H1 (cell line): ENCODE measurements at regions not wholly inside any gene's neighbourhood (a gene's known extent, or its start where the extent isn't known, plus 50 kb on each side); places are given as distances from the start of the nearest gene placed in this dataset.

Experiments
- CTCF ChIA-PET: fragments of 300-600 bp; sonication (Branson Sonifier 250); formaldehyde crosslinking; loops from one replicate; lab custom pipeline; 2021; ENCODE audit not compliant: partially characterized antibody; lab: Charles Lee
- POLR2A ChIA-PET: fragments of 300-600 bp; sonication (Branson Sonifier 250); formaldehyde crosslinking; loops from one replicate; lab custom pipeline; 2021; ENCODE audit warnings: inconsistent platforms; ENCODE audit not compliant: partially characterized antibody; lab: Charles Lee
- DNase-seq, 2 experiments: peaks; one replicate each; pipeline versions ENCODE4 v3.0.0 to v3.0.0-alpha.2; 2010 to 2022; ENCODE audit warnings: low spot score in 2 of 2, low read depth in 1 of 2, mixed read lengths in 1 of 2
- FAIRE-seq: peaks from 2 replicates; lab custom pipeline; 2011; peaks lifted over from hg19 to GRCh38; lab: Jason Lieb, UNC
- H2AFZ ChIP-seq: 2 replicates; pipeline ENCODE4 v1.8.1; 2012; ENCODE audit warnings: low read length, inconsistent platforms
- H2AK5ac ChIP-seq: 2 replicates; pipeline ENCODE4 v1.6.1; 2013; ENCODE audit warnings: low read depth, low read length
- H2BK120ac ChIP-seq: replicated peaks from 2 replicates; pipeline ENCODE3; 2013; ENCODE audit warnings: low read depth, low read length, inconsistent platforms
- H2BK12ac ChIP-seq: 2 replicates; pipeline ENCODE4 v1.6.1; 2013; ENCODE audit warnings: low read depth, low read length
- H2BK15ac ChIP-seq: 2 replicates; pipeline ENCODE4 v1.6.1; 2013; ENCODE audit warnings: low read length
- H2BK20ac ChIP-seq: 2 replicates; pipeline ENCODE4 v1.6.1; 2013; ENCODE audit warnings: low read length
- H2BK5ac ChIP-seq: 2 replicates; pipeline ENCODE4 v1.6.1; 2013; ENCODE audit warnings: low read depth, low read length
- H3K14ac ChIP-seq: 2 replicates; pipeline ENCODE4 v1.6.1; 2013; ENCODE audit warnings: inconsistent platforms; ENCODE audit not compliant: insufficient read length
- H3K18ac ChIP-seq: 2 replicates; pipeline ENCODE4 v1.6.1; 2013; ENCODE audit warnings: low read length; ENCODE audit errors: extremely low read depth
- H3K23ac ChIP-seq: 2 replicates; pipeline ENCODE4 v1.6.1; 2013; ENCODE audit warnings: inconsistent platforms; ENCODE audit not compliant: insufficient read length
- H3K23me2 ChIP-seq: 2 replicates; pipeline ENCODE4 v1.6.1; 2013; ENCODE audit warnings: low read depth, low read length
- H3K27ac ChIP-seq: 2 replicates; pipeline ENCODE4 v1.6.1; 2011; ENCODE audit warnings: low read depth, low read length, inconsistent platforms
- H3K27me3 ChIP-seq, 4 experiments: replicated peaks in 1 of 4; 1 replicate in 1 of 4; 2 replicates in 3 of 4; pipeline versions ENCODE4 v1.6.1 to v1.8.1; 2011 to 2013; ENCODE audit warnings: low read length in 3 of 4, mild to moderate bottlenecking in 3 of 4, inconsistent platforms in 2 of 4, mixed read lengths in 2 of 4, moderate library complexity in 1 of 4; ENCODE audit not compliant: control insufficient read depth in 3 of 4, insufficient read depth in 3 of 4; ENCODE audit errors: extremely low read depth in 1 of 4
- H3K36me3 ChIP-seq, 4 experiments: 2 replicates each; pipeline versions ENCODE4 v1.6.1 to v1.8.1; 2011 to 2013; ENCODE audit warnings: mild to moderate bottlenecking in 4 of 4, low read length in 3 of 4, moderate library complexity in 2 of 4, control low read depth in 1 of 4, inconsistent platforms in 1 of 4; ENCODE audit not compliant: insufficient read depth in 4 of 4, control insufficient read depth in 2 of 4
- H3K4ac ChIP-seq: replicated peaks from 2 replicates; pipeline ENCODE3; 2013; ENCODE audit warnings: low read length, low read depth, mixed read lengths, inconsistent platforms; ENCODE audit not compliant: insufficient read length
- H3K4me1 ChIP-seq, 4 experiments: replicated peaks in 1 of 4; 1 replicate in 1 of 4; 2 replicates in 3 of 4; pipeline versions ENCODE4 v1.6.1 to v1.8.1; 2011 to 2013; ENCODE audit warnings: low read length in 3 of 4, inconsistent platforms in 2 of 4, mixed read lengths in 1 of 4; ENCODE audit not compliant: insufficient read depth in 4 of 4, control insufficient read depth in 3 of 4
- H3K4me2 ChIP-seq, 2 experiments: 2 replicates each; pipeline versions ENCODE4 v1.6.1 to v1.8.1; 2011 to 2013; ENCODE audit warnings: low read depth in 2 of 2, low read length in 2 of 2, control low read depth in 1 of 2, inconsistent platforms in 1 of 2, mild to moderate bottlenecking in 1 of 2; ENCODE audit not compliant: insufficient read depth in 1 of 2
- H3K4me3 ChIP-seq, 4 experiments: fragments of 200-600, 300-600 bp in 1 of 4; sonication (generic), shearing (Covaris generic), sonication (Bioruptor Twin) in 1 of 4; 2 replicates each; pipeline versions ENCODE4 v1.5.1 to v1.8.1; 2011 to 2016; ENCODE audit warnings: low read length in 4 of 4, low read depth in 3 of 4, control low read depth in 2 of 4, inconsistent platforms in 2 of 4, mild to moderate bottlenecking in 2 of 4, mixed read lengths in 1 of 4, moderate library complexity in 1 of 4; ENCODE audit not compliant: insufficient read depth in 2 of 4; ENCODE audit errors: extremely low read depth in 1 of 4
- H3K56ac ChIP-seq: replicated peaks from 2 replicates; pipeline ENCODE3; 2013; ENCODE audit warnings: low read depth, mild to moderate bottlenecking, mixed read lengths, low read length, inconsistent platforms; ENCODE audit not compliant: insufficient read length
- H3K79me1 ChIP-seq: 2 replicates; pipeline ENCODE4 v1.6.1; 2013; ENCODE audit warnings: low read depth, low read length, control low read depth
- H3K79me2 ChIP-seq, 2 experiments: 2 replicates each; pipeline versions ENCODE4 v1.6.1 to v1.8.1; 2012 to 2013; ENCODE audit warnings: low read length in 2 of 2, mild to moderate bottlenecking in 2 of 2, inconsistent platforms in 1 of 2; ENCODE audit not compliant: insufficient read depth in 2 of 2, control insufficient read depth in 1 of 2
- H3K9ac ChIP-seq, 4 experiments: replicated peaks in 1 of 4; 1 replicate in 1 of 4; 2 replicates in 3 of 4; pipeline versions ENCODE4 v1.6.1 to v1.8.1; 2011 to 2013; ENCODE audit warnings: low read depth in 3 of 4, low read length in 3 of 4, control low read depth in 2 of 4, mild to moderate bottlenecking in 2 of 4, moderate library complexity in 2 of 4, inconsistent platforms in 1 of 4; ENCODE audit errors: extremely low read depth in 1 of 4
- H3K9me3 ChIP-seq, 2 experiments: 2 replicates each; pipeline versions ENCODE4 v1.6.1 to v1.8.1; 2012 to 2013; ENCODE audit warnings: mild to moderate bottlenecking in 2 of 2, moderate library complexity in 2 of 2, control low read depth in 1 of 2, inconsistent platforms in 1 of 2, low read depth in 1 of 2, low read length in 1 of 2, mixed read lengths in 1 of 2; ENCODE audit not compliant: insufficient read depth in 2 of 2
- H4K20me1 ChIP-seq, 2 experiments: replicated peaks in 1 of 2; 2 replicates each; pipeline versions ENCODE3 to v1.8.1; 2011 to 2013; ENCODE audit warnings: inconsistent platforms in 2 of 2, low read length in 2 of 2, mild to moderate bottlenecking in 1 of 2; ENCODE audit not compliant: insufficient read depth in 2 of 2, control insufficient read depth in 1 of 2
- H4K5ac ChIP-seq: 2 replicates; pipeline ENCODE4 v1.6.1; 2013; ENCODE audit warnings: low read length, low read depth, mixed read lengths, inconsistent platforms; ENCODE audit not compliant: insufficient read length
- H4K8ac ChIP-seq: 2 replicates; pipeline ENCODE4 v1.8.0; 2013; ENCODE audit warnings: mild to moderate bottlenecking, moderate library complexity, low read length, inconsistent platforms; ENCODE audit not compliant: insufficient read depth; ENCODE audit errors: extremely low read depth
- H4K91ac ChIP-seq: replicated peaks from 2 replicates; pipeline ENCODE3; 2013; ENCODE audit warnings: low read length, mixed read lengths, inconsistent platforms; ENCODE audit not compliant: insufficient read length
- ASH2L ChIP-seq: fragments of 200-600, 300-600 bp; sonication (generic); IDR thresholded peaks from one replicate; pipeline ENCODE4 v1.7.1; 2017; ENCODE audit warnings: low read length
- BACH1 ChIP-seq: IDR thresholded peaks from 2 replicates; pipeline ENCODE4 v1.6.1; 2012; ENCODE audit warnings: low read length, improper control_type of control experiment
- BCL11A ChIP-seq, 2 experiments: IDR thresholded peaks; one replicate each; pipeline ENCODE4 v1.6.1; 2011; ENCODE audit warnings: low read depth in 2 of 2, low read length in 2 of 2, mild to moderate bottlenecking in 2 of 2
- CBX8 ChIP-seq: fragments of 300-800, 300-1000 bp; sonication (generic); IDR thresholded peaks from 2 replicates; pipeline ENCODE4 v1.7.1; 2016; ENCODE audit warnings: low read depth, low read length, borderline replicate concordance
- KDM4A ChIP-seq: IDR thresholded peaks from one replicate; pipeline ENCODE4 v1.7.1; 2012; ENCODE audit warnings: low read depth, mild to moderate bottlenecking, moderate library complexity, low read length, inconsistent platforms; ENCODE audit not compliant: severe bottlenecking
- NANOG ChIP-seq: IDR thresholded peaks from 2 replicates; pipeline ENCODE4 v1.6.1; 2011; ENCODE audit warnings: low read length, low read depth, mild to moderate bottlenecking, inconsistent platforms; ENCODE audit not compliant: insufficient read depth, poor library complexity, severe bottlenecking
- PHF8 ChIP-seq: fragments of 200-600 bp; sonication (generic); conservative IDR thresholded peaks from 2 replicates; pipeline ENCODE4 v1.7.1; 2012; ENCODE audit warnings: low read depth, mild to moderate bottlenecking, inconsistent platforms, low read length, moderate library complexity
- RAD21 ChIP-seq, 2 experiments: IDR thresholded peaks in 1 of 2; conservative IDR thresholded peaks in 1 of 2; 2 replicates each; pipeline ENCODE4 v1.6.1; 2011; ENCODE audit warnings: low read depth in 2 of 2, low read length in 2 of 2, improper control_type of control experiment in 1 of 2, inconsistent platforms in 1 of 2, mild to moderate bottlenecking in 1 of 2, moderate library complexity in 1 of 2
- SIRT6 ChIP-seq: IDR thresholded peaks from one replicate; pipeline ENCODE4 v1.7.1; 2012; ENCODE audit warnings: low read length, inconsistent platforms
- SIX5 ChIP-seq: IDR thresholded peaks from 2 replicates; pipeline ENCODE4 v1.6.1; 2011; ENCODE audit warnings: mild to moderate bottlenecking, low read depth, low read length
- TAF7 ChIP-seq: optimal IDR thresholded peaks from 2 replicates; pipeline ENCODE3; 2011; ENCODE audit warnings: low read depth, mild to moderate bottlenecking, inconsistent platforms, low read length, moderate library complexity, borderline replicate concordance
- TCF12 ChIP-seq: IDR thresholded peaks from 2 replicates; pipeline ENCODE4 v1.6.1; 2011; ENCODE audit warnings: low read depth, mild to moderate bottlenecking, low read length
- TEAD4 ChIP-seq: IDR thresholded peaks from 2 replicates; pipeline ENCODE4 v1.6.1; 2012; ENCODE audit warnings: low read depth, low read length, inconsistent platforms, mixed read lengths
- YY1 ChIP-seq: IDR thresholded peaks from 2 replicates; pipeline ENCODE4 v1.6.1; 2011; ENCODE audit warnings: low read depth, mild to moderate bottlenecking, low read length
- WGBS, 2 experiments: shearing (Covaris generic) in 1 of 2; methylation state at CpG; one replicate each; pipeline versions ENCODE4 v1.1.6 to v1.1.7; 2013 to 2015; ENCODE audit warnings: low lambda C conversion rate in 2 of 2, mixed read lengths in 2 of 2, inconsistent platforms in 1 of 2, low coverage in 1 of 2, missing lambda C conversion rate in 1 of 2; ENCODE audit not compliant: insufficient replicate concordance in 2 of 2, insufficient coverage in 1 of 2, insufficient read length in 1 of 2; ENCODE audit errors: extremely low coverage in 1 of 2, missing lambda C conversion rate in 1 of 2; 5-methylcytosine and 5-hydroxymethylcytosine counted together
- TF ChIP-seq, protein P1 (sequence below): IDR thresholded peaks from 2 replicates; pipeline ENCODE4 v1.6.1; 2011; ENCODE audit warnings: low read depth, mild to moderate bottlenecking, low read length; ENCODE audit not compliant: insufficient read depth

DNA sequence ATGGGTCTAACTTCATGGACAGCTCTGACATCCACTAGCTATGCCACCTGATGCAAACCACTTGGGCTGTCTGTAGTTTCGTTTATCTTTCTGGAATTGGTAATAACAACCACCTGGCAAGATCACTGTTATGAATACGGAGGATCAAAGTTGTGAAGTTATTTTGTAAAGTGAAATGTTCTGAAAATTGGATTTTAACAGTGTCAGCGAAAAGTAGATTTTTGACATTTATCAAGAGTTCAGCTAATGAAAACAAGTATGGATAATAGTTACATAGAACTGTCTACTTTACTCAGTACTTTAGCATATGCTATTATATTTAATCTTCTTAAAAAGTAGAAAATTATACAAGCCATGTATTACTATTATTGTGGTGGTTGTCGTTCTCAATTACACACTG, 813.8 kb downstream of the RNF144A start:
- no peaks in the 10 kb centered on the region for H3K79me1 ChIP-seq
- peaks cover 0 to 1% (median 0%) of the 10 kb centered on the region in 4 experiments; a peak in 1 of 7 replicates for H3K27me3 ChIP-seq
- H3K36me3 ChIP-seq = no peaks in the 10 kb centered on the region
- no peak overlapping the region for H2AK5ac ChIP-seq
- H2BK15ac ChIP-seq = no peak overlapping the region
- H4K91ac ChIP-seq = no peak overlapping the region
- H3K4me2 ChIP-seq = no peak overlapping the region
- no peak overlapping the region for H2AFZ ChIP-seq
- H3K23ac ChIP-seq = no peak overlapping the region
- FAIRE-seq = no peak
- H3K4me1 ChIP-seq = no peaks in the 10 kb centered on the region
- no peak overlapping the region for H3K9ac ChIP-seq
- WGBS, 2 experiments = 93% methylated on average over 4 of the region's 4 CpGs; no CpG with 5 or more reads in 1 of the 2 experiments
- DNase-seq = no peak
- H3K4ac ChIP-seq = no peak overlapping the region
- H3K9me3 ChIP-seq = no peaks in the 10 kb centered on the region
- no peak overlapping the region for H2BK120ac ChIP-seq
- no peaks in the 10 kb centered on the region for H3K23me2 ChIP-seq
- no peaks in the 10 kb centered on the region for H3K79me2 ChIP-seq
- H2BK12ac ChIP-seq = no peak overlapping the region
- H3K27ac ChIP-seq = no peak overlapping the region
- H4K8ac ChIP-seq = no peak overlapping the region
- H3K18ac ChIP-seq = no peak overlapping the region
- H3K4me3 ChIP-seq = no peak overlapping the region
- ChIA-PET POLR2A (no interaction called here), CTCF (interaction anchor here (0.6 to 1.0 kb wide), 2 partner anchors 9 to 611 kb away, joined by 3 read pairs; no protein-coding TSS in a partner anchor)
- no peaks in the 10 kb centered on the region for H4K20me1 ChIP-seq
- no peak overlapping the region for H3K56ac ChIP-seq
- no peak overlapping the region for H2BK5ac ChIP-seq
- H4K5ac ChIP-seq = no peak overlapping the region
- H2BK20ac ChIP-seq = no peak overlapping the region
- H3K14ac ChIP-seq = no peak overlapping the region
- TF ChIP-seq CBX8 (no peak), PHF8 (no peak), BCL11A (IDR thresholded peaks at IDR 0.05; ENCODE audit: low read depth in 2 of 2, low read length in 2 of 2) (no peak), TAF7 (no peak), YY1 (no peak), TEAD4 (no peak), ASH2L (no peak), TCF12 (no peak), NANOG (no peak), BACH1 (no peak), RAD21 (IDR thresholded peaks at IDR 0.05 in 1 of 2, conservative IDR thresholded peaks at IDR 0.05 in 1 of 2; ENCODE audit: low read depth in 2 of 2, low read length in 2 of 2) (no peak), SIX5 (no peak), KDM4A (no peak), SIRT6 (no peak)
- TF ChIP-seq, protein P1, sequence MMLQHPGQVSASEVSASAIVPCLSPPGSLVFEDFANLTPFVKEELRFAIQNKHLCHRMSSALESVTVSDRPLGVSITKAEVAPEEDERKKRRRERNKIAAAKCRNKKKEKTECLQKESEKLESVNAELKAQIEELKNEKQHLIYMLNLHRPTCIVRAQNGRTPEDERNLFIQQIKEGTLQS = no peak
